ENCODE measurements at regions not wholly inside any gene's neighbourhood (a gene's known extent, or its start where the extent isn't known, plus 50 kb on each side); places are given as distances from the start of the nearest gene placed in this dataset.

GRCh38 chr20:7207186-7207798 lies 439.8 kb downstream of the BMP2 start:
- H3K36me3 ChIP-seq (ENCODE audit: control insufficient read depth, insufficient read depth, low read length), result no peaks in the 10 kb centered on the region
- DNase-seq, result no peak
- H4K8ac ChIP-seq (ENCODE audit: low read depth in 2 of 2, low read length in 2 of 2), result no peak overlapping the region
- H2AFZ ChIP-seq (replicated peaks; ENCODE audit: low read length, poor library complexity), result no peak overlapping the region
- CTCF ChIA-PET, result no interaction called here
- H2AK9ac ChIP-seq (replicated peaks; ENCODE audit: low read depth, low read length, poor library complexity), result no peak overlapping the region
- in situ Hi-C loops (cut with MboI; ENCODE audit: low sequenced_read_pairs) (no loop called here), dilution Hi-C loops (cut with HindIII; ENCODE audit: low sequenced_read_pairs, unreplicated experiment) (no loop called here), intact Hi-C loops (cut with micrococcal nuclease) (no loop called here)
- H3K23ac ChIP-seq (ENCODE audit: low read depth, low read length), result no peak overlapping the region
- no peak overlapping the region for H3K27ac ChIP-seq (ENCODE audit: insufficient read depth, low read length)
- H3K14ac ChIP-seq (replicated peaks; ENCODE audit: low read depth, low read length), result no peak overlapping the region
- H4K20me1 ChIP-seq (ENCODE audit: insufficient read depth, low read length), result no peaks in the 10 kb centered on the region
- no peaks in the 10 kb centered on the region for H3K9me3 ChIP-seq (ENCODE audit: control insufficient read depth, insufficient read depth, low read length)
- no peaks in the 10 kb centered on the region for H3K9me1 ChIP-seq (ENCODE audit: insufficient read depth, low read length)
- no peaks in the 10 kb centered on the region for H3K27me3 ChIP-seq (ENCODE audit: control insufficient read depth, insufficient read depth, low read length)
- no peak for ATAC-seq (ENCODE audit: low read depth)
- no peak overlapping the region for H2BK20ac ChIP-seq (ENCODE audit: low read depth, low read length)
- no peak overlapping the region for H2AK5ac ChIP-seq (ENCODE audit: low read depth, low read length)
- TF ChIP-seq RCOR1 (IDR thresholded peaks at IDR 0.05; ENCODE audit: insufficient replicate concordance, low read length) (no peak), MAZ (IDR thresholded peaks at IDR 0.05; ENCODE audit: borderline replicate concordance, low read depth, low read length) (no peak), RAD21 (IDR thresholded peaks at IDR 0.05; ENCODE audit: low read length) (no peak), USF2 (IDR thresholded peaks at IDR 0.05; ENCODE audit: low read depth, low read length) (no peak), CEBPB (IDR thresholded peaks at IDR 0.05; ENCODE audit: low read depth, low read length) (no peak), BHLHE40 (IDR thresholded peaks at IDR 0.05; ENCODE audit: low read depth, low read length) (no peak), RFX5 (IDR thresholded peaks at IDR 0.05; ENCODE audit: low read depth, low read length) (no peak), CHD1 (IDR thresholded peaks at IDR 0.05; ENCODE audit: low read depth, low read length) (no peak)
- no peak overlapping the region for H2BK120ac ChIP-seq (ENCODE audit: low read depth, low read length)
- WGBS, 2 experiments (ENCODE audit: extremely low coverage in 2 of 2, insufficient read length in 1 of 2), result 33% methylated on average over 1 of the region's 6 CpGs; no CpG with 5 or more reads in 1 of the 2 experiments
- H3K9ac ChIP-seq (ENCODE audit: low read depth, low read length), result no peak overlapping the region
- H3K79me1 ChIP-seq (ENCODE audit: low read depth in 1 of 2, low read length in 2 of 2), result no peaks in the 10 kb centered on the region
- H3K18ac ChIP-seq (ENCODE audit: low read depth, low read length), result no peak overlapping the region
- POLR2A ChIA-PET (ENCODE audit: unreplicated experiment), result no interaction called here
- no TSS peak for BruUV-seq (replicated peaks)
- no peak overlapping the region for H4K5ac ChIP-seq (ENCODE audit: low read depth, low read length)
- no peak overlapping the region for H3K4me3 ChIP-seq (ENCODE audit: insufficient read depth, low read depth, low read length)
- H2BK15ac ChIP-seq (ENCODE audit: low read depth, low read length), result no peak overlapping the region
- no peak overlapping the region for H3K4me2 ChIP-seq (ENCODE audit: low read depth, low read length)
- no peak overlapping the region for H3K56ac ChIP-seq (ENCODE audit: extremely low read depth, insufficient read depth, low read length)
- no peak overlapping the region for H2BK5ac ChIP-seq (ENCODE audit: low read depth, low read length, poor library complexity, severe bottlenecking)
- no peak overlapping the region for H3K4ac ChIP-seq (ENCODE audit: low read depth, low read length)
- H3K4me1 ChIP-seq (ENCODE audit: control insufficient read depth, insufficient read depth, low read length), result no peaks in the 10 kb centered on the region
- no peak overlapping the region for H4K91ac ChIP-seq (ENCODE audit: insufficient read depth, low read depth, low read length)
